ENCODE measurements at regions not wholly inside any gene's neighbourhood (a gene's known extent, or its start where the extent isn't known, plus 50 kb on each side); places are given as distances from the start of the nearest gene placed in this dataset.
"Not testable (repeated sequence)": the region's sequence is repeated elsewhere in the genome, so short reads cannot be mapped to it uniquely, and the experiment has no call there.

DNA sequence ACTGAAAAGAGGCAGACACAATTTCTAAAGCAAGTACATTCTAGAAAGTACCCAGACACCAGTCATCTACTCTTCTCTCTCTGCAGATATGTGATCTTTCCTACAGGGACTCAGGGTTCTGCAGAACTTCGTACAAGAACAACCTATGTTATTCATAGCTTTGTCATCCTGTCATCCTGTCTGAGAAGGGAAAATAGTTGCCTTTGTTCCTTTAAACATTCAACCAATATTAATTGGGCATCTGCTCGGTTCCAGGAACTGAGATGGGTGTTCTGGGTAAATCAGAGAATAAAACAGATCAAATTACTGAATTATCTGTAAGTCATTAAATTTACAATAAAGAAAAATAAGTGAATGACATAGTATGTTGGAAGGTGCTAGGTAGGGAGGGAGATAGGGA lies 504.9 kb downstream of the MATN1 start:
- 26 to 40% methylated on average over 2 of the region's 2 CpGs for WGBS, 2 donors
- Histone ChIP-seq H3K27me3 (no peaks in the 10 kb centered on the region), H3K36me3 (no peaks in the 10 kb centered on the region), H3K27ac (no peak overlapping the region), H3K9me3 (peaks cover 0 to 4% (median 0%) of the 10 kb centered on the region in 4 donors), H3K4me1 (no peaks in the 10 kb centered on the region), H3K4me3 (no peak overlapping the region)
- DNase-seq (ENCODE audit: low spot score in 2 of 2), result no peak
- TF ChIP-seq POLR2A (IDR thresholded peaks at IDR 0.05), result no peak
- TF ChIP-seq, protein P1, sequence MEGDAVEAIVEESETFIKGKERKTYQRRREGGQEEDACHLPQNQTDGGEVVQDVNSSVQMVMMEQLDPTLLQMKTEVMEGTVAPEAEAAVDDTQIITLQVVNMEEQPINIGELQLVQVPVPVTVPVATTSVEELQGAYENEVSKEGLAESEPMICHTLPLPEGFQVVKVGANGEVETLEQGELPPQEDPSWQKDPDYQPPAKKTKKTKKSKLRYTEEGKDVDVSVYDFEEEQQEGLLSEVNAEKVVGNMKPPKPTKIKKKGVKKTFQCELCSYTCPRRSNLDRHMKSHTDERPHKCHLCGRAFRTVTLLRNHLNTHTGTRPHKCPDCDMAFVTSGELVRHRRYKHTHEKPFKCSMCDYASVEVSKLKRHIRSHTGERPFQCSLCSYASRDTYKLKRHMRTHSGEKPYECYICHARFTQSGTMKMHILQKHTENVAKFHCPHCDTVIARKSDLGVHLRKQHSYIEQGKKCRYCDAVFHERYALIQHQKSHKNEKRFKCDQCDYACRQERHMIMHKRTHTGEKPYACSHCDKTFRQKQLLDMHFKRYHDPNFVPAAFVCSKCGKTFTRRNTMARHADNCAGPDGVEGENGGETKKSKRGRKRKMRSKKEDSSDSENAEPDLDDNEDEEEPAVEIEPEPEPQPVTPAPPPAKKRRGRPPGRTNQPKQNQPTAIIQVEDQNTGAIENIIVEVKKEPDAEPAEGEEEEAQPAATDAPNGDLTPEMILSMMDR (IDR thresholded peaks at IDR 0.05), result no peak
- TF ChIP-seq EP300 (IDR thresholded peaks at IDR 0.05), result no peak

DNA sequence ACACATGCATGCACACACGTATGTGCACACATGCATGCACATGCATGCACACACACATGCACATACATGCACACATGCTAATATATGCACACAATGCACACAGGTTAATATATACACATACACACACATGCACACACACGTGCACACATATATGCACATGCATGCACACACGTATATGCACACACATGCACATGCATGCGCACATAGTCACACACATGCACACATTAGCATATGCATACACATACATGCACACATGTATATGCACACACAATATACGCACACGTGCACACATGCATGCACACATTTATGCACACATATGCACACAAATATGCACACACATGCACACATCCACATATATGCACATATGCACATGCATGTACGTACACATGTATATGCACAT lies 506.8 kb downstream of the MATN1 start:
- 96 to 97% methylated on average over 7 of the region's 7 CpGs for WGBS, 2 donors
- DNase-seq (ENCODE audit: low spot score in 2 of 2), result no peak
- Histone ChIP-seq H3K36me3 (no peaks in the 10 kb centered on the region), H3K27ac (no peak overlapping the region), H3K27me3 (no peaks in the 10 kb centered on the region), H3K4me1 (no peaks in the 10 kb centered on the region), H3K9me3 (no peaks in the 10 kb centered on the region), H3K4me3 (no peak overlapping the region)
- TF ChIP-seq POLR2A (IDR thresholded peaks at IDR 0.05), result no peak
- TF ChIP-seq, protein P1 (IDR thresholded peaks at IDR 0.05), result no peak
- no peak for TF ChIP-seq EP300 (IDR thresholded peaks at IDR 0.05)

DNA sequence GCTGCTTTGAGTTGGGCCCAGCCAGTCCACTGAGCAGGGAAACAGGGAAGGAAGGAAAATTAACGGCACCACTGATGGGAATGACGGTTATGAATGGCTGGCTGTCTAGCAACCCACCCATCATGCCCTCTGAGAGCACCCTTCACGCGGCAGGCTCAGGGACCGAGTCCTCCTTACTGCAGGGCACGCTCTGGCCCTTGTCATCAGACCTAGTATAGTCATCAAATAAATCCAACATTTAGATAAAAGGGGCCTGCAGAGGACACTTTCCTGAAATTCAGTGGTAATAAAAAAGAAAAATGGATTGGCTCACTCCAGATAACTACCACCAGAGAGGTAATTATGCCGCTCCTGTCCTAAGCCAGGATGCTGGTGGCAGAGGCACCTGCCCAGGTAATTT lies 509.4 kb downstream of the MATN1 start:
- Histone ChIP-seq H3K36me3 (no peaks in the 10 kb centered on the region), H3K4me3 (no peak overlapping the region), H3K4me1 (no peaks in the 10 kb centered on the region), H3K9me3 (no peaks in the 10 kb centered on the region), H3K27me3 (no peaks in the 10 kb centered on the region), H3K27ac (no peak overlapping the region)
- WGBS, 2 donors, result 71 to 82% methylated on average over 7 of the region's 7 CpGs
- DNase-seq (ENCODE audit: low spot score in 2 of 2), result no peak
- TF ChIP-seq POLR2A (IDR thresholded peaks at IDR 0.05) (no peak), EP300 (IDR thresholded peaks at IDR 0.05) (no peak)
- TF ChIP-seq, protein P1 (IDR thresholded peaks at IDR 0.05), result no peak

DNA sequence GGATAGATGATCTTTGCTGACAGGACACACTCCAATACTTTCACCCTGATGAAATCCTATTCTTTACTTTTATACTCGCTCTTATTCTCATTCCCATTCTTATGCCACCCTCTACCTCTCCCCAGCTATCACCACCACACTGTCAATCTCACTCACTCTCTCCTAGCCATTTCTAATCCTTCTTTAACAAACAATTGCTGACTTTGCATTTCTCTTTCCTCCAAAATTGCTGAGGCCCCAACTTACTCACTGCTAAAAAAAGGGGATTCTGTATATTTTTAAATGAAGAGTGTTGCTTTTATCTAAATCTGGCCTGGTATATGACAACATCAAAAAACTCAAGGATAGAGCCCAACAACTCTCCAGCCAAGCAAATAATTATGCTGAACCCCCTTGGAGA lies 515.4 kb downstream of the MATN1 start:
- not testable (repeated sequence) for H3K27ac ChIP-seq; H3K4me1 ChIP-seq; H3K4me3 ChIP-seq; DNase-seq (ENCODE audit: low spot score in 2 of 2); H3K36me3 ChIP-seq; H3K9me3 ChIP-seq; H3K27me3 ChIP-seq
- 83 to 85% methylated on average over 1 of the region's 1 CpG for WGBS, 2 donors

DNA sequence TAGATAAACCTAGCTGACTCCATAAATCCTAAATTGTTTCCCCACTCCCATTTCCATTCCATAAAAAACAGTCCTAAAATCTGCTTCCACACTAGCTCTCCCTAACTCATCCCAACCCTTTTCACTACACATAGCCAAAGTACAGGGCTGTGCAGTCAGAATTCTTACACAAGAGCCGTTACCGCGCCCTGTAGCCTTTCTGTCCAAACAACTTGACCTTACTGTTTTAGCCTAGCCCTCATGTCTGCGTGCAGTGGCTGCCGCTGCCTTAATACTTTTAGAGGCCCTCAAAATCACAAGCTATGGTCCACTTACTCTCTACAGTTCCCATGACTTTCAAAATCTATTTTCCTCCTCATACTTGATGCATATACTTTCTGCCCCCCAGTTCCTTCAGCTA lies 516.8 kb downstream of the MATN1 start:
- WGBS, 2 donors, result 81 to 85% methylated on average over 5 of the region's 5 CpGs
- H3K4me1 ChIP-seq; H3K9me3 ChIP-seq; H3K4me3 ChIP-seq; H3K27ac ChIP-seq; H3K36me3 ChIP-seq; DNase-seq (ENCODE audit: low spot score in 2 of 2); H3K27me3 ChIP-seq: not testable (repeated sequence)

DNA sequence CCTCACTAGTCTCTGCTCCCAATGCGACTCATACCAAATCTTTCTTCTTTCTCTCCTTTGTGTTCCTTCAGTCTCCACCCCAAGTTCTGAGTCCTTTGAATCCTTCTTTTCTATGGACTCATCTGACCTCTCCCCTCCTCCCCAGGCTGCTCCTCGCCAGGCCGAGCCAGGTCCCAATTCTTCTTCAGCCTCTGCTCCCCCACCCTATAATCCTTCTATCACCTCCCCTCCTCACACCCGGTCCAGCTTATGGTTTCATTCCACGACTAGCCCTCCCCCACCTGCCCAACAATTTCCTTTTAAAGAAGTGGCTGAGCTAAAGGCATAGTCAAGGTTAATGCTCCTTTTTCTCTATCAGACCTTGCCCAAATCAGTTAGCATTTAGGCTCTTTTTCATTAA lies 518.5 kb downstream of the MATN1 start:
- not testable (repeated sequence) for H3K9me3 ChIP-seq; H3K27ac ChIP-seq; H3K4me3 ChIP-seq; H3K27me3 ChIP-seq; H3K36me3 ChIP-seq; DNase-seq (ENCODE audit: low spot score in 2 of 2); H3K4me1 ChIP-seq
- 67 to 69% methylated on average over 5 of the region's 5 CpGs for WGBS, 2 donors

DNA sequence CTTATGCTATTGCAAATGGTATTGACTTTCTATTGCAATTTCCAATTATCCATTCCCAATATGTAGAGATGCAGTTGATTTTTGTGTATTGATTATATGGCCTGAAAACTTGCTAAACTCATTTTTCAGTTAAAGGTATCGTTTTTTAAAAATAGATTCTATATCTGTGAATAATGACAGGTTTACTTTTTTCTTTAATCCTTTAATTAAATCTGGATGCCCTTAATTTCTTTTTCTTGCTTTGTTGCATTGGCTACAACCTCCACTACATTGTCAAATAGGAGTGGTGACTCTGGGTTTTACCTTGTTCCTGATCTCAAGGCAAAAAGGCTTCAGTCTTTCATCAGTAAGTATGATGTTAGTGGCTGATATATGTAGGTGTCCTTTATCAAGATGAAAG lies 522.4 kb downstream of the MATN1 start:
- Histone ChIP-seq H3K9me3 (peaks cover 0 to 4% (median 0%) of the 10 kb centered on the region in 4 donors), H3K36me3 (no peaks in the 10 kb centered on the region), H3K27ac (no peak overlapping the region), H3K27me3 (no peaks in the 10 kb centered on the region), H3K4me3 (no peak overlapping the region), H3K4me1 (peaks cover 0 to 12% (median 0%) of the 10 kb centered on the region in 4 donors)
- TF ChIP-seq, protein P1 (IDR thresholded peaks at IDR 0.05), result no peak
- no peak for TF ChIP-seq EP300 (IDR thresholded peaks at IDR 0.05)
- 61 to 68% methylated on average over 1 of the region's 1 CpG for WGBS, 2 donors
- no peak for DNase-seq (ENCODE audit: low spot score in 2 of 2)
